HEK293 (cell line): ENCODE measurements at regions not wholly inside any gene's neighbourhood (a gene's known extent, or its start where the extent isn't known, plus 50 kb on each side); places are given as distances from the start of the nearest gene placed in this dataset.

Source experiments
- CTCF ChIA-PET: fragments of 350-600 bp; formaldehyde crosslinking; extraction: SDS; loops from one replicate; lab custom pipeline; 2021; ENCODE audit warnings: antibody characterized with exemption; lab: Yijun Ruan, JAX
- POLR2A ChIA-PET: fragments of 300-600 bp; formaldehyde crosslinking; extraction: SDS; loops from one replicate; lab custom pipeline; 2020; ENCODE audit warnings: antibody characterized with exemption, inconsistent platforms; lab: Yijun Ruan, JAX
- H3K27ac ChIP-seq: fragments of 200-500 bp; sonication (Bioruptor generic); 2 replicates; pipeline ENCODE4 v1.5.1; 2014; ENCODE audit warnings: low read depth, low read length, control low read depth, inconsistent platforms; ENCODE audit errors: extremely low read depth
- H3K36me3 ChIP-seq, 2 experiments: fragments of 200-500 bp in 1 of 2; sonication (Bioruptor generic) in 1 of 2; 1 replicate in 1 of 2; 2 replicates in 1 of 2; pipeline ENCODE4 v1.5.1; 2014 to 2017; ENCODE audit warnings: inconsistent platforms in 2 of 2, low read length in 2 of 2; ENCODE audit not compliant: control insufficient read depth in 2 of 2, insufficient read depth in 1 of 2
- H3K4me1 ChIP-seq: fragments of 200-500 bp; sonication (Bioruptor generic); 2 replicates; pipeline ENCODE4 v1.5.1; 2014; ENCODE audit warnings: mild to moderate bottlenecking, low read length, inconsistent platforms; ENCODE audit not compliant: control insufficient read depth, insufficient read depth
- H3K4me3 ChIP-seq: 2 replicates; pipeline ENCODE4 v1.5.1; 2011; ENCODE audit warnings: low read depth, mild to moderate bottlenecking, control low read depth, low read length, moderate library complexity
- H3K9me3 ChIP-seq: fragments of 200-500 bp; sonication (Bioruptor generic); 2 replicates; pipeline ENCODE4 v1.5.1; 2014; ENCODE audit warnings: low read depth, low read length, inconsistent platforms; ENCODE audit not compliant: control insufficient read depth, insufficient read depth
- ATF2 ChIP-seq: fragments of 450-650 bp; formaldehyde crosslinking; IDR thresholded peaks from 2 replicates; pipeline ENCODE4 v1.5.1; 2016; ENCODE audit warnings: missing biosample characterization, missing genetic modification characterization, low read depth
- BCL11B ChIP-seq: fragments of 450-650 bp; formaldehyde crosslinking; IDR thresholded peaks from 2 replicates; pipeline ENCODE4 v1.5.1; 2016; ENCODE audit warnings: low read depth, missing biosample characterization, missing genetic modification characterization
- HOXA7 ChIP-seq: sonication (generic); formaldehyde crosslinking; IDR thresholded peaks from 2 replicates; pipeline ENCODE4 v1.8.1; 2022; ENCODE audit warnings: missing genetic modification reagents, borderline replicate concordance
- HOXD13 ChIP-seq: sonication (generic); formaldehyde crosslinking; IDR thresholded peaks from 2 replicates; pipeline ENCODE4 v1.8.0; 2022; ENCODE audit warnings: missing genetic modification reagents, borderline replicate concordance
- KLF16 ChIP-seq: fragments of 450-650 bp; formaldehyde crosslinking; IDR thresholded peaks from 2 replicates; pipeline ENCODE4 v1.5.1; 2017; ENCODE audit warnings: missing biosample characterization, missing genetic modification characterization
- KLF7 ChIP-seq: fragments of 450-650 bp; formaldehyde crosslinking; IDR thresholded peaks from 2 replicates; pipeline ENCODE4 v1.5.1; 2016; ENCODE audit warnings: missing biosample characterization, missing genetic modification characterization, borderline replicate concordance
- OSR2 ChIP-seq: fragments of 450-650 bp; formaldehyde crosslinking; IDR thresholded peaks from 2 replicates; pipeline ENCODE4 v1.5.1; 2016; ENCODE audit warnings: missing biosample characterization, missing genetic modification characterization
- PRDM1 ChIP-seq: fragments of 450-650 bp; formaldehyde crosslinking; IDR thresholded peaks from 2 replicates; pipeline ENCODE4; 2016; ENCODE audit warnings: missing biosample characterization, missing genetic modification characterization
- REST ChIP-seq: fragments of 450-650 bp; formaldehyde crosslinking; IDR thresholded peaks from 2 replicates; pipeline ENCODE4 v1.5.1; 2016; ENCODE audit warnings: missing biosample characterization, missing genetic modification characterization
- ZFP41 ChIP-seq: fragments of 450-650 bp; formaldehyde crosslinking; IDR thresholded peaks from 2 replicates; pipeline ENCODE4 v1.5.1; 2016; ENCODE audit warnings: missing biosample characterization, missing genetic modification characterization, borderline replicate concordance
- ZFP69B ChIP-seq: fragments of 450-650 bp; formaldehyde crosslinking; IDR thresholded peaks from 2 replicates; pipeline ENCODE4 v1.5.1; 2016; ENCODE audit warnings: missing biosample characterization, missing genetic modification characterization
- ZNF133 ChIP-seq: fragments of 450-650 bp; formaldehyde crosslinking; IDR thresholded peaks from 2 replicates; pipeline ENCODE4 v1.5.1; 2016; ENCODE audit warnings: missing biosample characterization, missing genetic modification characterization
- ZNF174 ChIP-seq: fragments of 450-650 bp; formaldehyde crosslinking; IDR thresholded peaks from 2 replicates; pipeline ENCODE4 v1.5.0; 2017; ENCODE audit warnings: missing biosample characterization, mild to moderate bottlenecking, missing genetic modification characterization
- ZNF211 ChIP-seq: fragments of 450-650 bp; formaldehyde crosslinking; IDR thresholded peaks from 2 replicates; pipeline ENCODE4 v1.5.1; 2016; ENCODE audit warnings: low read depth, missing biosample characterization, missing genetic modification characterization
- ZNF223 ChIP-seq: fragments of 450-650 bp; formaldehyde crosslinking; IDR thresholded peaks from 2 replicates; pipeline ENCODE4 v1.5.1; 2016; ENCODE audit warnings: missing biosample characterization, missing genetic modification characterization
- ZNF324 ChIP-seq: fragments of 450-650 bp; formaldehyde crosslinking; IDR thresholded peaks from 2 replicates; pipeline ENCODE4 v1.5.1; 2016; ENCODE audit warnings: missing biosample characterization, missing genetic modification characterization
- ZNF48 ChIP-seq: fragments of 450-650 bp; formaldehyde crosslinking; IDR thresholded peaks from 2 replicates; pipeline ENCODE4 v1.5.1; 2016; ENCODE audit warnings: missing biosample characterization, missing genetic modification characterization
- ZNF558 ChIP-seq: fragments of 450-650 bp; formaldehyde crosslinking; IDR thresholded peaks from 2 replicates; pipeline ENCODE4 v1.5.1; 2016; ENCODE audit warnings: missing biosample characterization, missing genetic modification characterization
- ZNF571 ChIP-seq: fragments of 450-650 bp; formaldehyde crosslinking; IDR thresholded peaks from 2 replicates; pipeline ENCODE4 v1.5.0; 2017; ENCODE audit warnings: missing biosample characterization, missing genetic modification characterization
- ZNF585B ChIP-seq: fragments of 450-650 bp; formaldehyde crosslinking; IDR thresholded peaks from 2 replicates; pipeline ENCODE4 v1.5.1; 2016; ENCODE audit warnings: missing biosample characterization, missing genetic modification characterization
- ZNF596 ChIP-seq: fragments of 450-650 bp; IDR thresholded peaks from 2 replicates; pipeline ENCODE4 v1.5.0; 2018; ENCODE audit warnings: missing biosample characterization, mild to moderate bottlenecking, missing genetic modification characterization, moderate library complexity
- ZNF629 ChIP-seq: fragments of 450-650 bp; formaldehyde crosslinking; IDR thresholded peaks from 2 replicates; pipeline ENCODE4 v1.5.1; 2017; ENCODE audit warnings: missing biosample characterization, missing genetic modification characterization
- ZNF658 ChIP-seq: fragments of 450-650 bp; formaldehyde crosslinking; IDR thresholded peaks from 2 replicates; pipeline ENCODE4; 2016; ENCODE audit warnings: missing biosample characterization, missing genetic modification characterization
- ZNF747 ChIP-seq: fragments of 450-650 bp; formaldehyde crosslinking; IDR thresholded peaks from 2 replicates; pipeline ENCODE4 v1.5.1; 2016; ENCODE audit warnings: missing biosample characterization, missing genetic modification characterization
- ZNF777 ChIP-seq: fragments of 450-650 bp; formaldehyde crosslinking; IDR thresholded peaks from 2 replicates; pipeline ENCODE4 v1.5.1; 2017; ENCODE audit warnings: missing biosample characterization, missing genetic modification characterization, borderline replicate concordance
- TF ChIP-seq, protein P1 (sequence below): IDR thresholded peaks from 2 replicates; pipeline ENCODE4 v1.6.1; 2011; ENCODE audit warnings: mild to moderate bottlenecking, low read depth, low read length, borderline replicate concordance
- TF ChIP-seq, protein P2 (sequence below): fragments of 450-650 bp; formaldehyde crosslinking; IDR thresholded peaks from 2 replicates; pipeline ENCODE4 v1.5.1; 2016; ENCODE audit warnings: missing biosample characterization, missing genetic modification characterization

GRCh38 chr18:1467461-1467964 is 562.8 kb downstream of the ADCYAP1 start:
- TF ChIP-seq ZNF174 (tag by site-specific recombination) (no peak), ZNF658 (tag by site-specific recombination) (no peak), KLF7 (tag by site-specific recombination) (no peak), ZFP41 (tag by site-specific recombination) (no peak), ZNF571 (tag by site-specific recombination) (no peak), HOXD13 (CRISPR knock-in tag) (no peak), ZNF596 (no peak), ZNF777 (tag by site-specific recombination) (no peak)
- TF ChIP-seq, protein P1, sequence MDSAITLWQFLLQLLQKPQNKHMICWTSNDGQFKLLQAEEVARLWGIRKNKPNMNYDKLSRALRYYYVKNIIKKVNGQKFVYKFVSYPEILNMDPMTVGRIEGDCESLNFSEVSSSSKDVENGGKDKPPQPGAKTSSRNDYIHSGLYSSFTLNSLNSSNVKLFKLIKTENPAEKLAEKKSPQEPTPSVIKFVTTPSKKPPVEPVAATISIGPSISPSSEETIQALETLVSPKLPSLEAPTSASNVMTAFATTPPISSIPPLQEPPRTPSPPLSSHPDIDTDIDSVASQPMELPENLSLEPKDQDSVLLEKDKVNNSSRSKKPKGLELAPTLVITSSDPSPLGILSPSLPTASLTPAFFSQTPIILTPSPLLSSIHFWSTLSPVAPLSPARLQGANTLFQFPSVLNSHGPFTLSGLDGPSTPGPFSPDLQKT = no peak
- Histone ChIP-seq H3K4me3 (no peak overlapping the region), H3K27ac (no peak overlapping the region), H3K36me3 (no peaks in the 10 kb centered on the region), H3K4me1 (no peaks in the 10 kb centered on the region), H3K9me3 (no peaks in the 10 kb centered on the region)
- ChIA-PET CTCF (no interaction called here), POLR2A (no interaction called here)

DNA sequence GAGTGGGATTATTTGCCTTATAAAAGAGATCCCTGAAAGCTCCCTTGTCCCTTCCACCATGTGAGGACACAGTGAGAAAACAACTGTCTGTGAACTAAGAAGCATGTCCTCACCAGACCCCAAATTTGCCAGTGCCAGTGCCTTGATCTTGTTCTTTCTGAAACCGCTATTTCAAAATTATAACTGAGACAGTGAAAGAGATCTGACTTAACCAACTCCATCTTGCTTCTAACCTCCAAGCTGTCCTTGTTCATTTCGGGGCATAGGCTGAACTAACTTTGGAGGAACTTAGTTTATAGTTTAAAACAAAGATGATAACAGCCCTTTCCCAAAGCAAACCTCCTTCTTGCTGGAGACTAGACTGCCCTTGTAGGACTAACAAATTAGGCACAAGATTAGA is 563.9 kb downstream of the ADCYAP1 start:
- TF ChIP-seq BCL11B (tag by site-specific recombination) (no peak), ZNF211 (no peak), ZNF558 (tag by site-specific recombination) (no peak), PRDM1 (tag by site-specific recombination) (no peak), HOXD13 (CRISPR knock-in tag) (no peak), ZNF48 (tag by site-specific recombination) (no peak), ATF2 (tag by site-specific recombination) (no peak), OSR2 (no peak), ZNF629 (tag by site-specific recombination) (no peak), ZNF571 (tag by site-specific recombination) (no peak), ZNF324 (tag by site-specific recombination) (no peak), ZFP69B (tag by site-specific recombination) (no peak), KLF16 (no peak), ZNF585B (tag by site-specific recombination) (no peak), ZNF747 (no peak), ZNF133 (tag by site-specific recombination) (no peak), REST (tag by site-specific recombination) (no peak), ZNF223 (tag by site-specific recombination) (no peak), HOXA7 (CRISPR knock-in tag) (no peak)
- TF ChIP-seq, protein P2, sequence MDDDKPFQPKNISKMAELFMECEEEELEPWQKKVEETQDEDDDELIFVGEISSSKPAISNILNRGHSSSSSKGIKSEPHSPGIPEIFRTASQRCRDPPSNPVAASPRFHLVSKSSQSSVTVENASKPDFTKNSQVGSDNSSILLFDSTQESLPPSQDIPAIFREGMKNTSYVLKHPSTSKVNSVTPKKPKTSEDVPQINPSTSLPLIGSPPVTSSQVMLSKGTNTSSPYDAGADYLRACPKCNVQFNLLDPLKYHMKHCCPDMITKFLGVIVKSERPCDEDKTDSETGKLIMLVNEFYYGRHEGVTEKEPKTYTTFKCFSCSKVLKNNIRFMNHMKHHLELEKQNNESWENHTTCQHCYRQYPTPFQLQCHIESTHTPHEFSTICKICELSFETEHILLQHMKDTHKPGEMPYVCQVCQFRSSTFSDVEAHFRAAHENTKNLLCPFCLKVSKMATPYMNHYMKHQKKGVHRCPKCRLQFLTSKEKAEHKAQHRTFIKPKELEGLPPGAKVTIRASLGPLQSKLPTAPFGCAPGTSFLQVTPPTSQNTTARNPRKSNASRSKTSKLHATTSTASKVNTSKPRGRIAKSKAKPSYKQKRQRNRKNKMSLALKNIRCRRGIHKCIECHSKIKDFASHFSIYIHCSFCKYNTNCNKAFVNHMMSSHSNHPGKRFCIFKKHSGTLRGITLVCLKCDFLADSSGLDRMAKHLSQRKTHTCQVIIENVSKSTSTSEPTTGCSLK (tag by site-specific recombination) = no peak
- H3K4me3 ChIP-seq = no peak overlapping the region
- POLR2A ChIA-PET = no interaction called here
- no peaks in the 10 kb centered on the region for H3K4me1 ChIP-seq
- CTCF ChIA-PET = no interaction called here
- H3K36me3 ChIP-seq = no peaks in the 10 kb centered on the region
- no peaks in the 10 kb centered on the region for H3K9me3 ChIP-seq
- H3K27ac ChIP-seq = no peak overlapping the region
